Endothelial cell of umbilical vein (primary cell): ENCODE measurements at regions not wholly inside any gene's neighbourhood (a gene's known extent, or its start where the extent isn't known, plus 50 kb on each side); places are given as distances from the start of the nearest gene placed in this dataset.

Source experiments
- BruUV-seq: library from RNA; stranded (reverse); fragments of 400-500 nt; replicated peaks from 2 replicates; lab custom pipeline; 2021; lab: Mats Ljungman, UMichigan
- CTCF ChIA-PET: fragments of 300-600, 350-600 bp; sonication (Branson Sonifier 250); formaldehyde crosslinking; loops from one replicate; lab custom pipeline; 2021; ENCODE audit warnings: antibody characterized with exemption, inconsistent platforms; lab: Charles Lee
- POLR2A ChIA-PET: fragments of 300-600, 350-600 bp; sonication (Branson Sonifier 250); formaldehyde crosslinking; loops from one replicate; lab custom pipeline; 2021; ENCODE audit warnings: antibody characterized with exemption, inconsistent platforms; lab: Charles Lee
- DNase-seq: peaks from one replicate; pipeline ENCODE4 v3.0.0-alpha.2; 2011; ENCODE audit warnings: low read depth, low spot score
- FAIRE-seq: peaks from 2 replicates; lab custom pipeline; 2011; peaks lifted over from hg19 to GRCh38; lab: Jason Lieb, UNC
- H2AFZ ChIP-seq: 2 replicates; pipeline ENCODE4 v1.6.0; 2012; ENCODE audit warnings: low read depth, low read length, control low read depth, inconsistent platforms
- H3K27ac ChIP-seq: 2 replicates; pipeline ENCODE4 v1.5.1; 2011; ENCODE audit warnings: low read depth, mild to moderate bottlenecking, control low read depth, low read length, moderate library complexity; ENCODE audit not compliant: insufficient read depth
- H3K27me3 ChIP-seq, 2 experiments: 2 replicates each; pipeline versions ENCODE4 v1.6.0 to v1.6.1; 2011; ENCODE audit warnings: low read length in 2 of 2, mixed read lengths in 1 of 2; ENCODE audit not compliant: control insufficient read depth in 2 of 2, insufficient read depth in 2 of 2
- H3K36me3 ChIP-seq, 2 experiments: 2 replicates in 1 of 2; 3 replicates in 1 of 2; pipeline ENCODE4 v1.5.1; 2011; ENCODE audit warnings: low read length in 2 of 2, mild to moderate bottlenecking in 1 of 2, moderate library complexity in 1 of 2; ENCODE audit not compliant: control insufficient read depth in 2 of 2, insufficient read depth in 2 of 2; ENCODE audit errors: extremely low read depth in 1 of 2
- H3K4me1 ChIP-seq: 3 replicates; pipeline ENCODE4 v1.5.1; 2011; ENCODE audit warnings: mild to moderate bottlenecking, low read length; ENCODE audit not compliant: control insufficient read depth, insufficient read depth; ENCODE audit errors: extremely low read depth
- H3K4me2 ChIP-seq: 2 replicates; pipeline ENCODE4 v1.6.1; 2011; ENCODE audit warnings: low read length, control low read depth, mixed read lengths; ENCODE audit not compliant: insufficient read depth
- H3K4me3 ChIP-seq, 3 experiments: fragments of 200-600 bp in 1 of 3; sonication (generic), shearing (Covaris generic) in 1 of 3; replicated peaks in 1 of 3; 2 replicates each; pipeline ENCODE4 v1.5.1; 2011 to 2016; ENCODE audit warnings: control low read depth in 3 of 3, low read length in 3 of 3, mild to moderate bottlenecking in 2 of 3, inconsistent platforms in 1 of 3, low read depth in 1 of 3, moderate library complexity in 1 of 3; ENCODE audit not compliant: insufficient read depth in 1 of 3
- H3K79me2 ChIP-seq: 2 replicates; pipeline ENCODE4 v1.6.0; 2012; ENCODE audit warnings: low read length, inconsistent platforms; ENCODE audit not compliant: control insufficient read depth, insufficient read depth
- H3K9ac ChIP-seq: replicated peaks from 2 replicates; pipeline ENCODE3; 2011; ENCODE audit warnings: low read length, control low read depth; ENCODE audit not compliant: insufficient read depth; ENCODE audit errors: extremely low read depth
- H3K9me1 ChIP-seq: replicated peaks from 3 replicates; pipeline ENCODE4 v1.6.0; 2011; ENCODE audit warnings: mild to moderate bottlenecking, low read length; ENCODE audit not compliant: control insufficient read depth, insufficient read depth; ENCODE audit errors: extremely low read depth
- H3K9me3 ChIP-seq: replicated peaks from 2 replicates; pipeline ENCODE4 v1.5.1; 2012; ENCODE audit warnings: low read length, inconsistent platforms; ENCODE audit not compliant: control insufficient read depth, insufficient read depth
- H4K20me1 ChIP-seq: replicated peaks from 2 replicates; pipeline ENCODE3; 2011; ENCODE audit warnings: mild to moderate bottlenecking, low read length; ENCODE audit not compliant: control insufficient read depth, insufficient read depth; ENCODE audit errors: extremely low read depth
- EZH2 ChIP-seq: IDR thresholded peaks from 2 replicates; pipeline ENCODE4 v1.6.1; 2012; ENCODE audit warnings: borderline replicate concordance, low read depth, mild to moderate bottlenecking, moderate library complexity, low read length, inconsistent platforms; ENCODE audit not compliant: severe bottlenecking
- FOS ChIP-seq: IDR thresholded peaks from 2 replicates; pipeline ENCODE4 v1.6.1; 2011; ENCODE audit warnings: mild to moderate bottlenecking, low read length, moderate library complexity, borderline replicate concordance; ENCODE audit not compliant: insufficient read depth
- GATA2 ChIP-seq: IDR thresholded peaks from 2 replicates; pipeline ENCODE4 v1.7.0; 2011; ENCODE audit warnings: low read depth, mild to moderate bottlenecking, moderate library complexity, mixed read lengths, low read length; ENCODE audit not compliant: insufficient read length, insufficient read depth
- JUN ChIP-seq: IDR thresholded peaks from 2 replicates; pipeline ENCODE4 v1.6.1; 2011; ENCODE audit warnings: borderline replicate concordance, low read depth; ENCODE audit not compliant: insufficient read length, insufficient read depth
- MYC ChIP-seq: IDR thresholded peaks from one replicate; pipeline ENCODE4 v1.6.1; 2011; ENCODE audit warnings: mild to moderate bottlenecking, low read depth, low read length
- POLR2A ChIP-seq: IDR thresholded peaks from 2 replicates; pipeline ENCODE4 v1.6.1; 2012; ENCODE audit warnings: low read depth, mild to moderate bottlenecking, control low read depth, low read length
- POLR2AphosphoS5 ChIP-seq: IDR thresholded peaks from 2 replicates; pipeline ENCODE4 v1.6.1; 2012; ENCODE audit warnings: low read depth, mild to moderate bottlenecking, control low read depth, low read length, moderate library complexity; ENCODE audit not compliant: insufficient read depth
- dilution Hi-C: fragments of 300-500 bp; cut with MboI; formaldehyde crosslinking; loops from one replicate; pipeline ENCODE4 v1.15.0; 2019; ENCODE audit warnings: low sequenced_read_pairs; ENCODE audit not compliant: extremely low pct_ligation_motif_present
- intact Hi-C: fragments of 100-400 bp; cut with micrococcal nuclease; formaldehyde crosslinking; loops from one replicate; pipeline ENCODE4 v1.10.0; 2022
- TF ChIP-seq, protein P1 (sequence below): IDR thresholded peaks from 2 replicates; pipeline ENCODE4 v1.6.1; 2011; ENCODE audit not compliant: insufficient read depth, insufficient read length
- TF ChIP-seq, protein P2 (sequence below), 2 donors: IDR thresholded peaks; 1 replicate in 1 of 2; 2 replicates in 1 of 2; pipeline ENCODE4 v1.5.1; 2011; ENCODE audit warnings: low read length in 2 of 2, mild to moderate bottlenecking in 2 of 2, moderate library complexity in 2 of 2, control low read depth in 1 of 2, inconsistent platforms in 1 of 2, low read depth in 1 of 2; ENCODE audit not compliant: insufficient read depth in 1 of 2; ENCODE audit errors: extremely low read depth in 1 of 2

DNA sequence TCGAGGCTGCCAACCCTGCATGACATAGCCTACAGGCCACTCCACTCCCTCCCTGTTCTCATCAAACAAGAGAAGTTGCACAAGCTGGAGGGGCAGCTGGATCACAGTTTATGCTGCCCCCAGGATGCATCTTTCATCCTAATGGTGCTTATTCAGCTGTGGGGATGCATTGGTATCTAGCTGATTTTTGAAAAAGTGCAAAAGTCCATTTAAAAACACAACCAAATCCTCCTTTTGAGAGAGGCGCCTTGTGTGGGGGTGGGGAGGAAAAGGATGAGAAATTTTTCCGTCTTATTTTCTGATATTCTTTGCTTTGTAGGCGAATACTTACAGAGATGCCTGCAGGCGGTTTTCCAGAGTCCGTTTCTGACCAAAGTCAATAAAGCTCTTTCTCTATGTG, 276.4 kb upstream of the BOD1L1 start:
- dilution Hi-C loops, result no loop called here
- Histone ChIP-seq H2AFZ (no peak overlapping the region), H3K4me3 (no peak overlapping the region), H3K79me2 (no peaks in the 10 kb centered on the region), H3K9ac (no peak overlapping the region), H3K9me3 (no peaks in the 10 kb centered on the region), H3K27ac (no peak overlapping the region), H3K27me3 (no peaks in the 10 kb centered on the region), H3K36me3 (no peaks in the 10 kb centered on the region), H4K20me1 (no peaks in the 10 kb centered on the region), H3K4me2 (no peak overlapping the region), H3K4me1 (peaks cover 16% of the 10 kb centered on the region), H3K9me1 (no peaks in the 10 kb centered on the region)
- BruUV-seq, result no TSS peak
- DNase-seq (no peak), FAIRE-seq (no peak)
- POLR2A ChIA-PET, result no interaction called here
- intact Hi-C loops, result no loop called here
- TF ChIP-seq MYC, result no peak
- TF ChIP-seq JUN, result no peak
- TF ChIP-seq EZH2, result no peak
- TF ChIP-seq, protein P1, sequence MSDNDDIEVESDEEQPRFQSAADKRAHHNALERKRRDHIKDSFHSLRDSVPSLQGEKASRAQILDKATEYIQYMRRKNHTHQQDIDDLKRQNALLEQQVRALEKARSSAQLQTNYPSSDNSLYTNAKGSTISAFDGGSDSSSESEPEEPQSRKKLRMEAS, result no peak
- TF ChIP-seq POLR2AphosphoS5, result no peak
- no peak for TF ChIP-seq FOS
- no peak for TF ChIP-seq GATA2
- TF ChIP-seq, protein P2, sequence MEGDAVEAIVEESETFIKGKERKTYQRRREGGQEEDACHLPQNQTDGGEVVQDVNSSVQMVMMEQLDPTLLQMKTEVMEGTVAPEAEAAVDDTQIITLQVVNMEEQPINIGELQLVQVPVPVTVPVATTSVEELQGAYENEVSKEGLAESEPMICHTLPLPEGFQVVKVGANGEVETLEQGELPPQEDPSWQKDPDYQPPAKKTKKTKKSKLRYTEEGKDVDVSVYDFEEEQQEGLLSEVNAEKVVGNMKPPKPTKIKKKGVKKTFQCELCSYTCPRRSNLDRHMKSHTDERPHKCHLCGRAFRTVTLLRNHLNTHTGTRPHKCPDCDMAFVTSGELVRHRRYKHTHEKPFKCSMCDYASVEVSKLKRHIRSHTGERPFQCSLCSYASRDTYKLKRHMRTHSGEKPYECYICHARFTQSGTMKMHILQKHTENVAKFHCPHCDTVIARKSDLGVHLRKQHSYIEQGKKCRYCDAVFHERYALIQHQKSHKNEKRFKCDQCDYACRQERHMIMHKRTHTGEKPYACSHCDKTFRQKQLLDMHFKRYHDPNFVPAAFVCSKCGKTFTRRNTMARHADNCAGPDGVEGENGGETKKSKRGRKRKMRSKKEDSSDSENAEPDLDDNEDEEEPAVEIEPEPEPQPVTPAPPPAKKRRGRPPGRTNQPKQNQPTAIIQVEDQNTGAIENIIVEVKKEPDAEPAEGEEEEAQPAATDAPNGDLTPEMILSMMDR (IDR thresholded peaks at IDR 0.05; ENCODE audit: extremely low read depth in 1 of 2, insufficient read depth in 1 of 2, low read depth in 1 of 2, low read length in 2 of 2), result no peak
- no peak for TF ChIP-seq POLR2A
- CTCF ChIA-PET, result no interaction called here
